ENCODE measurements at regions not wholly inside any gene's neighbourhood (a gene's known extent, or its start where the extent isn't known, plus 50 kb on each side); places are given as distances from the start of the nearest gene placed in this dataset.

GRCh38 chr20:1809611-1810510 lies 85.3 kb upstream of the SIRPA start:
- ChIA-PET POLR2A (no interaction called here), CTCF (interaction anchor here (0.6 to 4.3 kb wide), 4 partner anchors 8 to 257 kb away, joined by 3 to 25 read pairs (median 6); no protein-coding TSS in a partner anchor), RAD21 (ENCODE audit: unreplicated experiment) (no interaction called here), SMC1A (ENCODE audit: uncharacterized antibody, unreplicated experiment) (interaction anchor here (1.1 to 1.3 kb wide), 2 partner anchors 22 to 142 kb away, joined by 3 read pairs; no protein-coding TSS in a partner anchor)
- Histone ChIP-seq H3K4me3 (no peak overlapping the region), H3K27me3 (replicated peaks in 1 of 2; ENCODE audit: control insufficient read depth in 2 of 2, insufficient read depth in 2 of 2, low read length in 1 of 2) (0 out of 4 replicates have a peak, but pooled peaks cover 0 to 3% of the 10 kb centered on the region in 2 experiments), H3K9me3 (replicated peaks; ENCODE audit: control insufficient read depth, insufficient read depth, low read length) (no peaks in the 10 kb centered on the region), H3K4me1 (ENCODE audit: control insufficient read depth, insufficient read depth, low read length) (peaks cover 11% of the 10 kb centered on the region), H4K20me1 (ENCODE audit: control insufficient read depth, insufficient read depth) (no peaks in the 10 kb centered on the region), H3K79me2 (ENCODE audit: control insufficient read depth, insufficient read depth, low read length) (no peaks in the 10 kb centered on the region), H3K4me2 (ENCODE audit: control insufficient read depth, insufficient read depth) (no peak overlapping the region), H3K9ac (ENCODE audit: control insufficient read depth, insufficient read depth, low read length) (no peak overlapping the region), H2AFZ (ENCODE audit: control insufficient read depth, low read depth, low read length) (no peak overlapping the region), H3K27ac (ENCODE audit: control insufficient read depth, insufficient read depth) (no peak overlapping the region), H3K36me3 (ENCODE audit: control insufficient read depth in 2 of 2, insufficient read depth in 2 of 2, low read length in 1 of 2) (no peaks in the 10 kb centered on the region)
- WGBS (ENCODE audit: insufficient coverage, insufficient replicate concordance, low lambda C conversion rate, missing lambda C conversion rate): 40% methylated on average over 10 of the region's 10 CpGs
- TF ChIP-seq EZH2 (IDR thresholded peaks at IDR 0.05; ENCODE audit: borderline replicate concordance, control insufficient read depth, low read depth, low read length): no peak
- no peak for TF ChIP-seq FOXK2 (IDR thresholded peaks at IDR 0.05)
- TF ChIP-seq HCFC1 (IDR thresholded peaks at IDR 0.05; ENCODE audit: low read length): no peak
- no peak for TF ChIP-seq YY1 (IDR thresholded peaks at IDR 0.05; ENCODE audit: low read depth, low read length)
- no peak for TF ChIP-seq ZNF24 (IDR thresholded peaks at IDR 0.05)
- TF ChIP-seq SMAD5 (IDR thresholded peaks at IDR 0.05; ENCODE audit: low read depth): no peak
- TF ChIP-seq HDGF (IDR thresholded peaks at IDR 0.05): no peak
- no peak for TF ChIP-seq ATF3 (IDR thresholded peaks at IDR 0.05; ENCODE audit: borderline replicate concordance, extremely low read depth, low read depth, low read length)
- no peak for TF ChIP-seq PAX8 (IDR thresholded peaks at IDR 0.05)
- no peak for TF ChIP-seq ESRRA (IDR thresholded peaks at IDR 0.05; ENCODE audit: low read length)
- no peak for TF ChIP-seq MTA2 (IDR thresholded peaks at IDR 0.05; ENCODE audit: low read depth)
- no peak for TF ChIP-seq ZNF384 (IDR thresholded peaks at IDR 0.05; ENCODE audit: borderline replicate concordance, low read depth, low read length)
- TF ChIP-seq SPI1 (IDR thresholded peaks at IDR 0.05; ENCODE audit: borderline replicate concordance, insufficient read depth, low read depth, low read length): no peak
- TF ChIP-seq PAX5 (IDR thresholded peaks at IDR 0.05; ENCODE audit: borderline replicate concordance, low read depth, low read length): no peak
- ATAC-seq (no peak), DNase-seq (ENCODE audit: low read depth, low spot score) (no peak), FAIRE-seq (no peak)
- intact Hi-C loops (cut with micrococcal nuclease; ENCODE audit: unreplicated experiment) (no loop called here), in situ Hi-C loops (cut with MboI) (no loop called here)
- BruUV-seq (replicated peaks): no TSS peak

Measured in GM12878 (cell line).